Coronary artery (tissue), 2 donors: ENCODE measurements at regions not wholly inside any gene's neighbourhood (a gene's known extent, or its start where the extent isn't known, plus 50 kb on each side); places are given as distances from the start of the nearest gene placed in this dataset.
"Not testable (repeated sequence)": the region's sequence is repeated elsewhere in the genome, so short reads cannot be mapped to it uniquely, and the experiment has no call there.

Experiments used
- DNase-seq: peaks from one replicate; pipeline ENCODE4 v3.0.0-alpha.2; 2017; ENCODE audit warnings: low spot score
- H3K27ac ChIP-seq, 2 donors: fragments of 200-600 bp; sonication (generic); one replicate each; pipeline ENCODE4 v1.5.1; 2016 to 2019
- H3K4me3 ChIP-seq: fragments of 200-600 bp; sonication (generic); 2 replicates; pipeline ENCODE4 v1.5.1; 2016; ENCODE audit warnings: mild to moderate bottlenecking, moderate library complexity
- TF ChIP-seq, protein P1 (sequence below): fragments of 200-600 bp; sonication (generic); IDR thresholded peaks from one replicate; pipeline ENCODE4 v1.5.1; 2019; ENCODE audit warnings: antibody characterized with exemption

DNA sequence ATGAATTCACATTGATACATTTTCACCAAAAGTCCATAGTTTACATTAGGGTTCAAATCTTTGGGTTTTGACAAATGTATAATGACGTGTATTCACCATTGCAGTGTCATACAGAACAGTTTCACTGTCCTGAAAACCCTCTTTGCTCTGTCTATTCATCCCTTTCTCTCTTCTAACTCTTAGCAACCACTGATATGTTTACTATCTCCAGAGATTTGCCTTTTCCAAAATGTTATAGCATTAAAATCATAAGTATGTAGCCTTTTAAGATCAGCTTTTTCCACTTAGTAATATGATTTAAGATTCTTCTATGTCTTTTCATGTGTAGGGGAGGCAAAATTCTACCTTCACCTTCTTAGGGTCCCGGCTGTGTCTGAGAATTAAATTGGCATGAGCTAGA is 203.8 kb downstream of the TPRG1 start:
- no peak overlapping the region for H3K27ac ChIP-seq
- TF ChIP-seq, protein P1, sequence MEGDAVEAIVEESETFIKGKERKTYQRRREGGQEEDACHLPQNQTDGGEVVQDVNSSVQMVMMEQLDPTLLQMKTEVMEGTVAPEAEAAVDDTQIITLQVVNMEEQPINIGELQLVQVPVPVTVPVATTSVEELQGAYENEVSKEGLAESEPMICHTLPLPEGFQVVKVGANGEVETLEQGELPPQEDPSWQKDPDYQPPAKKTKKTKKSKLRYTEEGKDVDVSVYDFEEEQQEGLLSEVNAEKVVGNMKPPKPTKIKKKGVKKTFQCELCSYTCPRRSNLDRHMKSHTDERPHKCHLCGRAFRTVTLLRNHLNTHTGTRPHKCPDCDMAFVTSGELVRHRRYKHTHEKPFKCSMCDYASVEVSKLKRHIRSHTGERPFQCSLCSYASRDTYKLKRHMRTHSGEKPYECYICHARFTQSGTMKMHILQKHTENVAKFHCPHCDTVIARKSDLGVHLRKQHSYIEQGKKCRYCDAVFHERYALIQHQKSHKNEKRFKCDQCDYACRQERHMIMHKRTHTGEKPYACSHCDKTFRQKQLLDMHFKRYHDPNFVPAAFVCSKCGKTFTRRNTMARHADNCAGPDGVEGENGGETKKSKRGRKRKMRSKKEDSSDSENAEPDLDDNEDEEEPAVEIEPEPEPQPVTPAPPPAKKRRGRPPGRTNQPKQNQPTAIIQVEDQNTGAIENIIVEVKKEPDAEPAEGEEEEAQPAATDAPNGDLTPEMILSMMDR, result no peak
- no peak overlapping the region for H3K4me3 ChIP-seq
- DNase-seq, result no peak

DNA sequence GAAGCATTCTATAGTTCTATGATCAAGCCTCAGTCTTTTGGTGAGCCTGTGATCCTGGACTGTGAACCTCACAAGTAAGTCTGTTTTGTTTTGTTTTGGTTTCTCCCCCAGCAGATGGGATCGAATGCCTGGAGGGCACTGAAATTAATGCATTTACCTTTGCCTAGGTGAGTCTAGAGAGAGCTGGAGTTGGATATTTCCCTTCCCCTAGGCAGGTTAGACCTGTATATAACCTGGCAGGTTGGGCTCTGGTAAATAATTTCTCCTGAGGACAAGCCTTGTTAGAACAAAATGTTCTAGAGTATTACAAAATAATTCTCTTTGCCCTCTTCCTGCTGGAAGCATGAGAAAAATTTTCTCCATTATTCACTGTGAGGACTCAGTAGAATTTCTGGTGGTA is 211.9 kb downstream of the TPRG1 start:
- no peak overlapping the region for H3K27ac ChIP-seq
- TF ChIP-seq, protein P1, result no peak

DNA sequence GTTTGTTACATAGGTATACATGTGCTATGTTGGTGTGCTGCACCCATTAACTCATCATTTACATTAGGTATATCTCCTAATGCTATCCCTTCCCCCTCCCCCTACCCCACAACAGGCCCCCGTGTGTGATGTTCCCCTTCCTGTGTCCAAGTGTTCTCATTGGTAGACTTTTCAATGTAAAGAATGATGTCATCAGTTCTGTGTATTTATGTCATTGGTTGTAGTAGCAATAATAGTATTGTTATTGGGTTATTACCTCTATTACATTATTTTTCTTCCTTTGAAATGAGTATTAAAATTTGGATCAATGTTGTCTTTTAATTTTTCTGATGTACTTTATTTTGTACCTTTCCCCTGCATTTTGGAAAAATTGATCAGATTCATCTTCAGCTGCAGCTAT is 214.1 kb downstream of the TPRG1 start:
- DNase-seq, H3K27ac ChIP-seq, H3K4me3 ChIP-seq: not testable (repeated sequence)

More for the DNA sequence above, 211.9 kb downstream of the TPRG1 start:
- H3K4me3 ChIP-seq, result no peak overlapping the region
- no peak for DNase-seq

DNA sequence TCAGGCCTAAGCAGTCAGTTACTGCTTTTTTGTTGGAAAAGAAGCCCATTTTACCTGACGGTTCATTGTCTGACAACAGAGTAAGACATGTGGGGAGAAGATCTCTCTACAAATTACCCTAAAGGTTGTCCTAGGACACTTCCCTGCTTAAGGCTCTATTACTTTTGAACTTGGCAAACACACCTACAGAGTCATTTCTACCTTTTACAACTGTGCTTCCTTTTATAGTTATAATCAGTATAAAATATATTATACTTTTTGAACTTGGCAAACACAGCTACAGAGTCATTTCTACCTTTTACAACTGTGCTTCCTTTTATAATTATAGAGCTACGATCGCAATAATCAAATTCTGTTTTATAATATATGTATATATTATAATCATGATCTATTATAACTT is 215.0 kb downstream of the TPRG1 start:
- no peak overlapping the region for H3K4me3 ChIP-seq
- no peak for DNase-seq
- TF ChIP-seq, protein P1, result no peak
- no peak overlapping the region for H3K27ac ChIP-seq

DNA sequence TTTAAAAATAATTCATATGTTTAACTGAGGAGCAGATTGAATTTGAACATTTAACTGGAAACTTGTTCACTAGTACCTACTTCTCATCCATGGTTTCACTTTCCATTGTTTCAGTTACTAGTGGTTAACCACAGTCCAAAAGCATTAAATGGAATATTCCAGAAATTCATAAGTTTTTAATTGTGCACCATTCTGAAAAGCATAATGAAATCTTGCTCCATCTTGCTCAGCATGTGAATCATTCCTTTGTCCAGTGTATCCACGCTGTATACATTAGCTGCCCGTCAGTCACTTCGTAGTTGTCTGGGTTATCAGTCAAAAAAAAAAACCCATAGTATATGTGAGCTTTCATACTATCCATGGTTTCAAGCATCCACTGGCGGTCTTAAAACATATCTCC is 217.6 kb downstream of the TPRG1 start:
- no peak overlapping the region for H3K4me3 ChIP-seq
- TF ChIP-seq, protein P1, result no peak
- DNase-seq, result no peak
- no peak overlapping the region for H3K27ac ChIP-seq

DNA sequence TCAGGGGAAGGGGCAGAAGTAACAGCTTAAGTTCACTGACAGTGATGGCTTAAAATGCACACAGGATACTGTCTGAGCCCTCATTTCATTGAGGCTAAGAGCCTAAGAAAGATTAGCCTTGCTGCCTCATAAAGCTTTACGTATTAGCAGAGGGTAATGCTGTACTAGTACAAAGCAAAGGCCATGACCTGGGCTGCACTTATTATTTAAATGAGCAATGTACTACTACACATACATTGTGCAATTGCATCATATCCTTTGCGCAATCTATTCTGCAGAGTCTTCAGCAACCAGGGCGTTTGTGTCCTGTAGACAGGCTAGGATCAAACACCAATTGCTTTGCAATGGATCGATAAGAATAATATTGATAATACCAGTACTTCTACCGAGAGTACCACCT is 221.8 kb downstream of the TPRG1 start:
- no peak for DNase-seq
- no peak overlapping the region for H3K4me3 ChIP-seq
- no peak overlapping the region for H3K27ac ChIP-seq
- TF ChIP-seq, protein P1, result no peak

DNA sequence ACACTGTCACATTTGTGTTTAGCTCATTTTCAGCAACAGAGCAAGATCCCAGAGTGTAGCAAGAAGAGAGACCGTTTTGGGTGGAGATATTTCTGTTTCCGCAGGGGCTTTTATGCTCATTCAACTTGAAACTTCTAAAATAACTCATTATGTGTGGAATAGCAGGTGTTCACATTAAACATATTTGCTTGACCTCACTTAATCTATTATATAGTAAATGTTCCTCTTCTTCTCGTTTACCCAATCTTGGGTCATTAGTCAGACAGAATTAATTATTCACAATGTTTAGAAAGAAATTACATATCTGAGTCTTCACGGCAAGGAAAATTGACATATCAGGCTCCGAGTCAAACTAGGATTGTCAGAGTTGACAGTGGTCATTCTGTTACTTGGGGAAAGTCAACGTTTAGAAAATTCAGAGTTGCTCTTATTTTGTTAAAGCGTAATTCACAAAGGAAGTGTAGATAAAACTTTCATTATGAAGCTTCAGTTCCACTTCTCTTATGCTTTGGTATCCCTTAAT is 222.9 kb downstream of the TPRG1 start:
- no peak overlapping the region for H3K27ac ChIP-seq
- H3K4me3 ChIP-seq, result no peak overlapping the region
- no peak for DNase-seq
- TF ChIP-seq, protein P1, result no peak

DNA sequence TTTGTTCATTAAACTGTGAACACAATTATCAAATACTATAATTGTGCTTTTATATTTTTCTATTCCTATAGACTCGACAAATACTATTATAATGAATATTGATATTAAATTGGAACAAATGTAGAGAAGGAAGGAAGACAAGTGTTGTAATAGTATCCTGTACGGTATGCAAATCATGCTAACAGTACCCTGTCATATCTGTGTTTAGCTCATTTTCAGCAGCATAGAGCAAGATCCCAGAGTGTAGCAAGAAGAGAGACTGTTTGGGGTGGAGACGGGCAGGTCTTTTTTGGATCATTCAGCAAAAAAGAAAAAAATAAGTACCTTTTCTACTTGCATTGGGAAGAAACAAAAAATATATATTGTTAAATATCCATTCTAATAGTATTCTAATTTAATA is 224.1 kb downstream of the TPRG1 start:
- no peak for DNase-seq
- TF ChIP-seq, protein P1, result no peak

More for the DNA sequence above, 224.1 kb downstream of the TPRG1 start:
- Histone ChIP-seq H3K27ac (no peak overlapping the region), H3K4me3 (no peak overlapping the region)
